NCI-H82 treated with DMSO at 0.1 percent for 48 hours (cell line): ENCODE measurements at regions not wholly inside any gene's neighbourhood (a gene's known extent, or its start where the extent isn't known, plus 50 kb on each side); places are given as distances from the start of the nearest gene placed in this dataset.

ENCODE experiments used
- DNase-seq: peaks from one replicate; lab custom pipeline; 2025; ENCODE audit not compliant: unreplicated experiment; lab: John Stamatoyannopoulos, UW

DNA sequence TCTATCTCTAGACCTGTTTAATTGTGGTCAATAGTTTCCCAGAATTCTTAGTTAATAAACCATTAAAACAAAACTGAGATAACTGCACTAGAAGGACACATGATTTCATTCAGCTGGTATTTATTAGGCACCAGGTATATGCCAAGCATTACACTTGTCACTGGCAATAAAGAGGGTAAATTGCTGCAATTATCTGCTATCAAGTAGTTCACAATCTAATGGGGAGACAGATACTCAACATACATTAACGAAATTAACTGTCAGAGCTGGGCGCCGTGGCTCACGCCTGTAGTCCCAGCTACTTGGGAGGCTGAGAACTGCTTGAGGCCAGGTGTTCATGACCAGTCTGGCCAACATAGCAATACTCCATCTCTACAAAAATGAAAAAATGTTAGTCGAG, 71.7 kb upstream of the WIPF1 start:
- DNase-seq, result no peak

DNA sequence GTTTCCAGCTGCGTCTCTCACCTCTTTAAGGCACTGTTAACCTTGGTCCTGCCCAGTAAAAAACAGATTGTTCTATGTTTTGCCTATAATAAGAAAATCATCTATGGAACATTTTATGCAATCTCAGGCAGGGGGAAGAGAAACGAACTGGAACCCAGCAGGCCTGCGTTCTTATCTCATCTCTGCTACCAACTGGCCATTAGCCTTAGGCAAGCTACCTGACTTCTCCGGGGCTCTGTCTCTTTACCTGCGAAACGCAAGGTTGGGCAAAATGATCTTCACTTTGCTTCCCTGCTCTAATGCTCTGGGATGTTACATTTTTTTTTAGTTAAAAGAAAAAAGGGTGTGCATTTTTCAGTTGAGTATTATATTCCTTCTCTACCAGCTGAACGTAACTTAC, 70.5 kb upstream of the WIPF1 start:
- no peak for DNase-seq

GRCh38 chr2:174667250-174667860, 69.8 kb upstream of the WIPF1 start:
- DNase-seq, result no peak

DNA sequence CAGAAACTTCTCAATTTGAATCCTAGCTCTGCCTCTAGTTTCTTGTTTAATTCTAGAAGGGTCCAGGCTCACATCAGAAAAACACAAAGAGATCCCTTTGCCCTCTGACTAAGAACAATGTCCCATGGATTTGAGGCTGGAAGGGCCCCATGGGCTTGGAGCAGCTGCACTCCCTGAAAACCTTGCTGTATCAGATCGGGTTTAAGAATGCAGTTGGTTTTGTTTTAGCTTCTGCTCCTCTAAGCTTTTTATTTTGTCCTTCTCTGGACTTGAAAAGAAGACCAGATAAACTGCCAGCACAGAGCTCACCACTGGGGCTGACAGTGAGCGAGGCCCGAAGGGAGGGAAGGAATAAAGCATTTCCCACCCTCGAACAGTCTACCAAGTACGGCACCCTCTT, 69.2 kb upstream of the WIPF1 start:
- no peak for DNase-seq

DNA sequence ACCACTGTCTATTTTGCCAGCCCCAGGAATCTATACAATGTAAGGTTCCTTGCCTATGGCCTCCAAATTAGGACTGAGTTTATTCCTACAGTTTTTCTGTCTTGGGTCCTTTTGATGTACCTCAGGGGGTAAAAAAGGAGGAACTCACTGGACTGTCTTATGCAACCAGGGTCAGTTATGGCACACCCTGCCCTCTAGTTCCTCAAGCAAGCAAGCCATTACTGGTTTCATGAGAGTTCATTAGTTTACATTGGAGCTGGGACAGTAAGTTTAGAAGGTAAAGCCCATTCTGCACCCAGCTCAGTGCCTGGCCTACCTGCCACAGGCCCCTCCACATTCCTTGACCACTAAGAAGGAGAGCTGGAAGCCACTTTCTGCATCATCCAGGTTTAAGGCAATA, 68.7 kb upstream of the WIPF1 start:
- DNase-seq, result no peak

GRCh38 chr2:174664084-174664759, 66.6 kb upstream of the WIPF1 start:
- DNase-seq, result no peak

GRCh38 chr2:174663550-174663949, 65.9 kb upstream of the WIPF1 start:
- DNase-seq, result no peak

GRCh38 chr2:174662859-174663258, 65.3 kb upstream of the WIPF1 start:
- DNase-seq, result no peak

- DNase-seq, result no peak
Observed at GRCh38 chr2:174662459-174662858, 64.9 kb upstream of the WIPF1 start.

DNA sequence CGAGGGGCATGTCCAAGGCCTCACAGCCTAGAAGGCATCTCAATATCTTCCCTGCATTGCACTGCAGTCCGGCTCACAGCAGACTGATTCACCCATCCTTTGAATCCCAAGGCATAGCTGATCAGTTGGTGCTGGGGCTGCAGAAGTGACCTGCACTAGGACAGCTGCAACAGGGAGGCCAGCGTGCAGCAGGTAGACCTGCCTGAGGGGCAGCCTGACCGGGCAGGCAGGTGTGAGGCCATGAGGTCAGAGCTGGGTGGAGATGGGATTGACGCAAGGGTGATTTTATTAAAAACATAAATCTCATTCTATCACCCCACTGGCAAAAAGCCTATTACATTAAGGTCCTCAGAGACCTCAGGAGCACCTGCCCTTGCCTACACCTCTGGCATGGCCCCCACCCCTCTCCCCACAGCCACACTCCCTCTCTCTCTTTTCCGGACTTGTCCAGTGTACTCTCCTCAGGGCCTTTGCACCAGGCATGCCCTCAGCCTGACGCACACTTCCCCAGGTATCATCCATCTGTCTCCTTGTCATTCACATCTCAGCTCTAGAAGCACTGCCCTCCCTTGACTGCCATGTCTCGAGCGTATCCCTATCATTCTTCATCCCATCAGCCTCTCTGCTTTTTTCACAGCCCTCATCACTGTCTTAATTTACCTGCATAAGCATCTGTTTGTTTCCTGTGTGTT, 63.5 kb upstream of the WIPF1 start:
- DNase-seq, result no peak

GRCh38 chr2:174659069-174659900, 61.7 kb upstream of the WIPF1 start:
- no peak for DNase-seq

DNA sequence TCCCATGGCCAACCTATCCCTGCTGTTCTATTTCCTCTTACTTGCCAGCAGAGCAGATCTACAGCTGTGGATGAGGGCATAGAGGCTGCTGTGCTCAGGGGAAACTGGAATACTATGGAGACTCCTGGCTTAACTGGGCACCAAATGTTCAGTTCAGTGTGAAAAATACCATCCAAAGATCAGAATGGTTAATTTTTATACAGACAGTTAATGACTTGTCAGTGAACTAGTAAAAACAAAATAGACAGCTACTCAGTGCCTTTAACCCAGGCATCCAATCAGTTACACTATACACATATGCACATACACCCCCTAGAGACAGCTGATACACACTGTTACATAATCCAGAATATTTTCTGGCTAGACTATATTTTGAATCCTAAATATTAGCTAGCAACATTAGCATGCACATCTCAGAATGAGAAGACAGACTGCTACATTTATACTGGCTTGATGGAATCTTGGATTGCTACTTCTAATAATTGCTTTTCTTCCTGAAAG, 59.1 kb upstream of the WIPF1 start:
- DNase-seq, result no peak

DNA sequence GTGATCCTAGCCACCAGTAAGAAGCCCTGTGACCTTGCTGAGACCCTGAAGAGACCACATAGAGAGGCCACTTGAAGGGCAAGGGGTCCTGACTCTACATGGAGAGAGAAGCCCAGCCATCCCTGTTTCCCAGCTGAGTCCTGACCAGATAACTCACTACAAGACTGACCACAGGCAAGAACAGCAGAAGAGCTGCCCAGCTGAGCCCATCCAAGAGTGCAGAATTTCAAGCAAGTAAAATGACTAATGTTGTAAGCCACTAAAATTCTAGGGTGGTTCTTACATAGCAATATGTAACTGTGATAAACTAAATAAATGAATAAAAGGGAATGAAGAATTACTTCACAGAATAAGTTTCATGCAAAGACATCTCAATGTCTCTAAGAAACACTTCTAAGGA, 58.4 kb upstream of the WIPF1 start:
- no peak for DNase-seq

- no peak for DNase-seq
Observed at GRCh38 chr2:174654419-174654941, 56.9 kb upstream of the WIPF1 start.

DNA sequence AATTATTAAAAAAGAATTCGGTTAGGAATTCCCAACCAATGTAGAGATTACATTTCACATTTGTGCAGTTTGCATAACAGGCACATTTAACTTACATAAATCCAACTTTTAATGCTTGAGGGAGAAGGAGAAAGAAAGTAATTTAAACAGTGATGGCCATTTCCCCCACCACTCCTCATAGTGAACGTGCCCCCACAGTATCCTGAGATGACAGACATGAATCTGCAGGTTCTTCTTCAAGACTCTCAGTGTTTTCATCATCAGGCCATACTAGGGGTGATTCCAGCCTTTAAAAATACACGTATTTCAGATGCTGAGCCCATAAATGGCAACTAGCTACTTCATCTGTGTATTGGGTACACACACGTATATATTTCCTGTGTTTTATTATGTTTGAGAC, 51.3 kb upstream of the WIPF1 start:
- no peak for DNase-seq
